ENCODE measurements at regions not wholly inside any gene's neighbourhood (a gene's known extent, or its start where the extent isn't known, plus 50 kb on each side); places are given as distances from the start of the nearest gene placed in this dataset.

DNA sequence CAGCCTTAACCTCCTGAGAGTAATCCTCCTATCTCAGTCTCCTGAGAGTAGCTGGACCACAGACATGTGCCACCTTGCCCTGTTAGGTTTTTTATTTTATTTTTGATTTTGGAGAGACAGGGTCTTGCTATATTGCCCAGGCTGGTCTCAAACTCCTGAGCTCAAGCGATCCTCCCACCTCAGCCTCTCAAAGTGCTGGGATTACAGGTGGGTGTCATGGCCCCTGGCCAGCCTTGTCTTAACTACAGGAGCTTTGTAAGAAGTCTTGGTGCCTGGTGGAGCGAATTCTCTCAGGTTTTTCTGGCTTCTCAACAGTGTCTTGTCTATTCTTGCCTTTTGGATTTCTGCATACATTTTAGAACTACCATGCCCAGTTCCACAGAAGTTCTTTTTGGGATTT lies 546.4 kb downstream of the TBC1D22A start:
- no peaks in the 10 kb centered on the region for H3K4me1 ChIP-seq (ENCODE audit: control insufficient read depth in 1 of 2, low read depth in 2 of 2)
- H3K27me3 ChIP-seq (replicated peaks; ENCODE audit: insufficient read depth) = no peaks in the 10 kb centered on the region
- H3K27ac ChIP-seq = no peak overlapping the region
- TF ChIP-seq, protein P1, sequence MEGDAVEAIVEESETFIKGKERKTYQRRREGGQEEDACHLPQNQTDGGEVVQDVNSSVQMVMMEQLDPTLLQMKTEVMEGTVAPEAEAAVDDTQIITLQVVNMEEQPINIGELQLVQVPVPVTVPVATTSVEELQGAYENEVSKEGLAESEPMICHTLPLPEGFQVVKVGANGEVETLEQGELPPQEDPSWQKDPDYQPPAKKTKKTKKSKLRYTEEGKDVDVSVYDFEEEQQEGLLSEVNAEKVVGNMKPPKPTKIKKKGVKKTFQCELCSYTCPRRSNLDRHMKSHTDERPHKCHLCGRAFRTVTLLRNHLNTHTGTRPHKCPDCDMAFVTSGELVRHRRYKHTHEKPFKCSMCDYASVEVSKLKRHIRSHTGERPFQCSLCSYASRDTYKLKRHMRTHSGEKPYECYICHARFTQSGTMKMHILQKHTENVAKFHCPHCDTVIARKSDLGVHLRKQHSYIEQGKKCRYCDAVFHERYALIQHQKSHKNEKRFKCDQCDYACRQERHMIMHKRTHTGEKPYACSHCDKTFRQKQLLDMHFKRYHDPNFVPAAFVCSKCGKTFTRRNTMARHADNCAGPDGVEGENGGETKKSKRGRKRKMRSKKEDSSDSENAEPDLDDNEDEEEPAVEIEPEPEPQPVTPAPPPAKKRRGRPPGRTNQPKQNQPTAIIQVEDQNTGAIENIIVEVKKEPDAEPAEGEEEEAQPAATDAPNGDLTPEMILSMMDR (IDR thresholded peaks at IDR 0.05) = no peak
- DNase-seq (ENCODE audit: low spot score) (no peak), ATAC-seq (ENCODE audit: insufficient number of reproducible peaks, low FRiP score, low read depth) (no peak)
- H3K9me3 ChIP-seq = peaks cover 9% of the 10 kb centered on the region
- no peak overlapping the region for H3K4me3 ChIP-seq
- no peaks in the 10 kb centered on the region for H3K36me3 ChIP-seq

DNA sequence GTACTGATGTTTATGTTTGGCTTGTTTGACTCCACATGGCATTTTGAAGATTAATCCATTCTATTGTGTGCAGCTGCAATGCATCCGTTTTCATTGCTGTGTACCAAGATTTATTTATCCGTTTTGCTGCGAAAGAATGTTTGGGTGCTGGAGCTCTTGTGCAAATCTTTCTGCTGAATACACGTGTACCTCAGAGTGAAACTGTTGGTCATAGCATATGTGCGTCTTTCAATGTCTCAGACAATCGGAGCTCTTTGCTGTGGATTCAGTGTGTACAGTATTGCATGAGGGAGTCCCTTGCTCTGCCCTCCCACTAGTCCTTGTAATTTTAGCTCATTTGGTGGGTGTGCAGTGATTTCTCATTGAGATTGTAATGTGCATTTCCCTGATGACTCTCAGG lies 545.4 kb downstream of the TBC1D22A start:
- no peaks in the 10 kb centered on the region for H3K27me3 ChIP-seq (replicated peaks; ENCODE audit: insufficient read depth)
- TF ChIP-seq, protein P1 (IDR thresholded peaks at IDR 0.05) = no peak
- H3K4me1 ChIP-seq (ENCODE audit: control insufficient read depth in 1 of 2, low read depth in 2 of 2) = no peaks in the 10 kb centered on the region
- DNase-seq (ENCODE audit: low spot score) = no peak
- H3K27ac ChIP-seq = no peak overlapping the region
- ATAC-seq (ENCODE audit: insufficient number of reproducible peaks, low FRiP score, low read depth) = no peak
- peaks cover 8% of the 10 kb centered on the region for H3K9me3 ChIP-seq
- no peaks in the 10 kb centered on the region for H3K36me3 ChIP-seq
- no peak overlapping the region for H3K4me3 ChIP-seq

DNA sequence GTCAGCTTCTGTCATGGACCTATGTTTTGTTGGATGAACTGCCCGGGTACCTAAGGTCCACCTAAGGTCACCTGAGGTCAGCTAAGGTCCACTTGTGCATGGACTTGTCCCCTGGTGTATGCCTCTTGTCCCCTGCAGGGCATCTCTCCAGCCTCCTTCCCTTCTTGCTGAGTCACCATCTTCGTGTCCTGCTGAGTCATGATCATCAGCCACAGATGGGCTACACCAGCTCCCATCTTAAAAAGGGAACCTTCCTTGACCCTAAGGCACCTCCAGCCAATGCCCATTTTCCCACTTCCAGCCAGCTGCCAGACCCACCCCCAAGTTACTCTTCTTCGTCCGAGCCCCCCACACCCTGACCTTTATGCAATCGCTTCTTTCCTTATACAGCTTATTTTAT lies 544.9 kb downstream of the TBC1D22A start:
- no peak overlapping the region for H3K4me3 ChIP-seq
- ATAC-seq (ENCODE audit: insufficient number of reproducible peaks, low FRiP score, low read depth) = no peak
- H3K4me1 ChIP-seq (ENCODE audit: control insufficient read depth in 1 of 2, low read depth in 2 of 2) = no peaks in the 10 kb centered on the region
- H3K27me3 ChIP-seq (replicated peaks; ENCODE audit: insufficient read depth) = no peaks in the 10 kb centered on the region
- H3K9me3 ChIP-seq = peaks cover 3% of the 10 kb centered on the region
- TF ChIP-seq, protein P1 (IDR thresholded peaks at IDR 0.05) = no peak
- H3K27ac ChIP-seq = no peak overlapping the region
- DNase-seq (ENCODE audit: low spot score) = no peak
- H3K36me3 ChIP-seq = no peaks in the 10 kb centered on the region

DNA sequence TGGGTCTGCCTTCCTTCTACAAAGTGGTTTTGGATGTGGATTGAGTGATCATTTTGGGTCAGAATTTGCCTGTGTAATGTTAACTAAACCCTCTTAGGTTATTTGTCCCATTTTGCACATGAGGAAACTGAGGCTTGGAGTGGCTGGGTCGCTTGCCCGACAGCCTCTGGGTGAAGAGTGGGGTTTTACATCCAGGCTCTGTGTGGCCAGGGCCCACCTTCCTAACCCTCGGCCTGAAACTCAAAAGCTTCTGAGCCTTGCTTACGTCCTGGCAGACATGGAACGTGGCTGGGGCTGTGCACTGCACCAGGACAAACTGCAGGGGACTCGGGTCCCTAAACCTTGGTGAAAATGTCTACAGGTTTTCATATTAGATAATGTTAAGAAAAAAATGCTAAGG lies 542.4 kb downstream of the TBC1D22A start:
- no peak for ATAC-seq (ENCODE audit: insufficient number of reproducible peaks, low FRiP score, low read depth)
- H3K36me3 ChIP-seq = no peaks in the 10 kb centered on the region

DNA sequence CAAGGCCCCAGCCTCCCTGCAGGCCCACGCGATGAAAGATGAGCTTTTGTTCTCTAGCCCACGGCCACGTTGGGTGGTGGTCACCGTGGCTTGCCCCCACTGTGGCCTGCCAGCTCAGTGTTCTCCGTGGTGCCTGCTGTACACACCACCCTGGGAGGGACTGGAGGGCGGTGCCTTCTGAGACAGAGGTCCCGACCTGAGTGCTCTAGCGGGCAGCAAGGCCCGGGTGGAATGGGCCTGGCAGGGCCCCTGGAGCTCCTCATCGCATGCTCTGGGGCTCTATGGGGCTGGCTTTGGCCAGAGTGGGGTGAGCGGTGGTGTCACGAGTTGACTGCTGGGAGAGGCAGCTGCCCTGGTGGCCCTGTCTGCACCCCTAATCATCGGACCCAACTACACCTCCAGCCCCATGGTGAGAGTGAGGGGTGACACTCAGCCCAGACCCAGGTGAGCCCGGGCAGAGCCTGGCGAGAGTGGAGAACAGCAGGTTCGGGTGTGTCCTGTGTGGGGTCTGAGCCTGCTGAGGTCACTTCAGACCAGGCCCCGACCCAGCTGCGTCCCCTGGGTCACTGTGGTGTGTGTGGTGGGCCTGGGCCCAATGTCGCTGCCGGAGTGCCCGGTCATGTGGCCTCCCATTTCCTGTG lies 541.9 kb downstream of the TBC1D22A start:
- H3K27me3 ChIP-seq (replicated peaks; ENCODE audit: insufficient read depth) = no peaks in the 10 kb centered on the region
- H3K36me3 ChIP-seq = no peaks in the 10 kb centered on the region
- H3K4me1 ChIP-seq (ENCODE audit: control insufficient read depth in 1 of 2, low read depth in 2 of 2) = no peaks in the 10 kb centered on the region
- no peak for ATAC-seq (ENCODE audit: insufficient number of reproducible peaks, low FRiP score, low read depth)
- H3K9me3 ChIP-seq = no peaks in the 10 kb centered on the region
- no peak overlapping the region for H3K4me3 ChIP-seq
- DNase-seq (ENCODE audit: low spot score) = no peak
- no peak overlapping the region for H3K27ac ChIP-seq
- TF ChIP-seq, protein P1 (IDR thresholded peaks at IDR 0.05) = no peak

More for the DNA sequence above, 542.4 kb downstream of the TBC1D22A start:
- no peaks in the 10 kb centered on the region for H3K4me1 ChIP-seq (ENCODE audit: control insufficient read depth in 1 of 2, low read depth in 2 of 2)
- H3K27ac ChIP-seq = no peak overlapping the region
- no peak for DNase-seq (ENCODE audit: low spot score)
- H3K9me3 ChIP-seq = no peaks in the 10 kb centered on the region
- no peak overlapping the region for H3K4me3 ChIP-seq
- TF ChIP-seq, protein P1 (IDR thresholded peaks at IDR 0.05) = no peak
- no peaks in the 10 kb centered on the region for H3K27me3 ChIP-seq (replicated peaks; ENCODE audit: insufficient read depth)
